HepG2 (cell line): ENCODE measurements at regions not wholly inside any gene's neighbourhood (a gene's known extent, or its start where the extent isn't known, plus 50 kb on each side); places are given as distances from the start of the nearest gene placed in this dataset.

ENCODE experiments used
- ATAC-seq: fragments of 200-7000 bp; cut with Tn5 transposase; 3 replicates; pipeline ENCODE4 v1.9.1; 2020; ENCODE audit warnings: mild to moderate bottlenecking, moderate library complexity
- BruUV-seq: library from RNA; stranded (reverse); fragments of 400-500 nt; replicated peaks from 2 replicates; lab custom pipeline; 2021; lab: Mats Ljungman, UMichigan
- CTCF ChIA-PET: fragments of 300-600 bp; formaldehyde crosslinking; extraction: SDS; loops from one replicate; lab custom pipeline; 2021; ENCODE audit warnings: low total read pairs, inconsistent platforms, low intra/inter-chr PET ratio; lab: Yijun Ruan, JAX
- POLR2A ChIA-PET: fragments of 350-600 bp; sonication (Branson Sonifier 250); formaldehyde crosslinking; loops from one replicate; lab custom pipeline; 2020; ENCODE audit warnings: antibody characterized with exemption, inconsistent platforms; lab: Yijun Ruan, JAX
- DNase-seq: peaks from one replicate; pipeline ENCODE4 v3.0.0-alpha.2; 2015; ENCODE audit warnings: low spot score
- FAIRE-seq: peaks from 3 replicates; lab custom pipeline; 2011; peaks lifted over from hg19 to GRCh38; lab: Jason Lieb, UNC
- H2AFZ ChIP-seq: one replicate; pipeline ENCODE4 v1.6.1; 2011; ENCODE audit warnings: low read length, inconsistent platforms
- H3K27ac ChIP-seq: fragments of 300-600 bp; 3 replicates; pipeline ENCODE4 v1.8.0; 2011; ENCODE audit warnings: mixed run types, mild to moderate bottlenecking, mixed read lengths, low read length, inconsistent platforms; ENCODE audit not compliant: insufficient read depth; ENCODE audit errors: extremely low read length
- H3K27me3 ChIP-seq, 2 experiments: fragments of 200-600 bp in 1 of 2; 2 replicates in 1 of 2; 3 replicates in 1 of 2; pipeline versions ENCODE4 v1.6.0 to v1.8.0; 2011; ENCODE audit warnings: low read length in 2 of 2, mild to moderate bottlenecking in 2 of 2, moderate library complexity in 2 of 2, inconsistent platforms in 1 of 2; ENCODE audit not compliant: insufficient read depth in 2 of 2, control insufficient read depth in 1 of 2
- H3K36me3 ChIP-seq, 2 experiments: fragments of 200-600 bp in 1 of 2; replicated peaks in 1 of 2; 2 replicates in 1 of 2; 3 replicates in 1 of 2; pipeline versions ENCODE4 v1.5.1 to v1.8.0; 2011; ENCODE audit warnings: low read length in 2 of 2, inconsistent platforms in 1 of 2; ENCODE audit not compliant: insufficient read depth in 2 of 2, control insufficient read depth in 1 of 2
- H3K4me1 ChIP-seq: 2 replicates; pipeline ENCODE4 v1.5.1; 2012; ENCODE audit warnings: low read length, inconsistent platforms; ENCODE audit not compliant: insufficient read depth
- H3K4me2 ChIP-seq: 2 replicates; pipeline ENCODE4 v1.6.0; 2011; ENCODE audit warnings: low read depth, low read length, inconsistent platforms
- H3K4me3 ChIP-seq, 3 experiments: fragments of 200-600 bp in 1 of 3; sonication (generic), shearing (Covaris generic) in 1 of 3; replicated peaks in 1 of 3; 2 replicates each; pipeline ENCODE4 v1.5.1; 2011 to 2016; ENCODE audit warnings: low read length in 3 of 3, inconsistent platforms in 2 of 3, low read depth in 2 of 3, mild to moderate bottlenecking in 2 of 3, control low read depth in 1 of 3, mixed read lengths in 1 of 3; ENCODE audit not compliant: insufficient read depth in 1 of 3
- H3K79me2 ChIP-seq: one replicate; pipeline ENCODE4 v1.6.1; 2011; ENCODE audit warnings: low read length, inconsistent platforms; ENCODE audit not compliant: insufficient read depth
- H3K9ac ChIP-seq: 2 replicates; pipeline ENCODE4 v1.6.0; 2011; ENCODE audit warnings: mild to moderate bottlenecking, low read depth, low read length, inconsistent platforms; ENCODE audit not compliant: insufficient read depth
- H3K9me3 ChIP-seq: 2 replicates; pipeline ENCODE4 v1.5.1; 2012; ENCODE audit warnings: mild to moderate bottlenecking, low read length
- H4K20me1 ChIP-seq: 2 replicates; pipeline ENCODE4 v1.6.0; 2011; ENCODE audit warnings: inconsistent platforms, mild to moderate bottlenecking, low read length, moderate library complexity; ENCODE audit not compliant: insufficient read depth
- EED ChIP-seq: sonication (generic); formaldehyde crosslinking; IDR thresholded peaks from 2 replicates; pipeline ENCODE4 v1.5.0; 2020; ENCODE audit warnings: mild to moderate bottlenecking, missing genetic modification reagents
- HDAC6 ChIP-seq: fragments of 200-600 bp; sonication (generic); IDR thresholded peaks from 2 replicates; pipeline ENCODE4 v1.7.0; 2017; ENCODE audit warnings: mild to moderate bottlenecking, antibody characterized with exemption, low read length, low read depth
- HNRNPL ChIP-seq: fragments of 200-400 bp; formaldehyde crosslinking; IDR thresholded peaks from 2 replicates; pipeline ENCODE4 v1.6.1; 2017; ENCODE audit warnings: mild to moderate bottlenecking, low read depth, low read length
- NFIB ChIP-seq: sonication (generic); formaldehyde crosslinking; IDR thresholded peaks from 2 replicates; pipeline ENCODE4 v1.9.0; 2021; ENCODE audit warnings: missing genetic modification reagents, mild to moderate bottlenecking, borderline replicate concordance
- RFXAP ChIP-seq: sonication (generic); formaldehyde crosslinking; IDR thresholded peaks from 2 replicates; pipeline ENCODE4 v1.4.0; 2020; ENCODE audit warnings: missing genetic modification reagents, borderline replicate concordance
- SALL2 ChIP-seq: sonication (generic); formaldehyde crosslinking; IDR thresholded peaks from 2 replicates; pipeline ENCODE4 v1.8.1; 2023; ENCODE audit warnings: mild to moderate bottlenecking, missing genetic modification reagents, inconsistent platforms
- ZNF101 ChIP-seq: sonication (generic); formaldehyde crosslinking; IDR thresholded peaks from 2 replicates; pipeline ENCODE4 v1.4.0; 2020; ENCODE audit warnings: mild to moderate bottlenecking, low read depth, missing genetic modification reagents, borderline replicate concordance
- ZNF317 ChIP-seq: sonication (generic); formaldehyde crosslinking; IDR thresholded peaks from 2 replicates; pipeline ENCODE4 v1.5.0; 2020; ENCODE audit warnings: mild to moderate bottlenecking, missing genetic modification reagents
- ZNF331 ChIP-seq: sonication (generic); formaldehyde crosslinking; IDR thresholded peaks from 2 replicates; pipeline ENCODE4 v1.4.0; 2020; ENCODE audit warnings: missing genetic modification reagents
- ZNF343 ChIP-seq: sonication (generic); formaldehyde crosslinking; IDR thresholded peaks from 2 replicates; pipeline ENCODE4 v1.4.0; 2020; ENCODE audit warnings: mild to moderate bottlenecking, missing genetic modification reagents
- ZNF670 ChIP-seq: sonication (generic); formaldehyde crosslinking; IDR thresholded peaks from 2 replicates; pipeline ENCODE4 v1.8.0; 2022; ENCODE audit warnings: mild to moderate bottlenecking, missing genetic modification reagents, borderline replicate concordance
- WGBS: methylation state at CpG from one replicate; pipeline ENCODE4 v1.1.6; 2017; ENCODE audit warnings: low lambda C conversion rate; 5-methylcytosine and 5-hydroxymethylcytosine counted together
- in situ Hi-C: cut with HindIII; loops from 2 replicates; pipeline ENCODE4 v1.10.0; 2017; ENCODE audit warnings: low pct_unique_long_range_greater_than_20kb; ENCODE audit not compliant: extremely low pct_ligation_motif_present
- intact Hi-C: fragments of 100-400 bp; cut with micrococcal nuclease; formaldehyde crosslinking; loops from one replicate; pipeline ENCODE4 v1.10.0; 2022; ENCODE audit not compliant: unreplicated experiment
- TF ChIP-seq, protein P1 (sequence below): sonication (generic); formaldehyde crosslinking; IDR thresholded peaks from 2 replicates; pipeline ENCODE4 v1.4.0; 2020; ENCODE audit warnings: mild to moderate bottlenecking, low read depth, missing genetic modification reagents
- TF ChIP-seq, protein P2 (sequence below): sonication (generic); formaldehyde crosslinking; IDR thresholded peaks from 2 replicates; pipeline ENCODE4 v1.5.1; 2020; ENCODE audit warnings: mild to moderate bottlenecking, missing genetic modification reagents, moderate library complexity
- TF ChIP-seq, protein P3 (sequence below): IDR thresholded peaks from 2 replicates; pipeline ENCODE4 v1.6.1; 2016; ENCODE audit warnings: mild to moderate bottlenecking, missing biosample characterization, missing genetic modification reagents
- TF ChIP-seq, protein P4 (sequence below): sonication (generic); formaldehyde crosslinking; IDR thresholded peaks from 2 replicates; pipeline ENCODE4 v1.8.0; 2023; ENCODE audit warnings: mild to moderate bottlenecking, missing genetic modification reagents
- TF ChIP-seq, protein P5 (sequence below), 2 experiments: sonication (generic) in 1 of 2; formaldehyde crosslinking in 1 of 2; IDR thresholded peaks; 2 replicates each; pipeline versions ENCODE4 v1.5.1 to v1.6.1; 2011 to 2020; ENCODE audit warnings: borderline replicate concordance in 1 of 2, low read depth in 1 of 2, low read length in 1 of 2, mild to moderate bottlenecking in 1 of 2, missing genetic modification reagents in 1 of 2, moderate library complexity in 1 of 2
- TF ChIP-seq, protein P6 (sequence below): sonication (generic); formaldehyde crosslinking; IDR thresholded peaks from 2 replicates; pipeline ENCODE4 v1.4.0; 2020; ENCODE audit warnings: mild to moderate bottlenecking, missing genetic modification reagents
- TF ChIP-seq, protein P7 (sequence below): sonication (generic); formaldehyde crosslinking; IDR thresholded peaks from 2 replicates; pipeline ENCODE4 v1.8.0; 2022; ENCODE audit warnings: mild to moderate bottlenecking, missing genetic modification reagents, moderate library complexity

DNA sequence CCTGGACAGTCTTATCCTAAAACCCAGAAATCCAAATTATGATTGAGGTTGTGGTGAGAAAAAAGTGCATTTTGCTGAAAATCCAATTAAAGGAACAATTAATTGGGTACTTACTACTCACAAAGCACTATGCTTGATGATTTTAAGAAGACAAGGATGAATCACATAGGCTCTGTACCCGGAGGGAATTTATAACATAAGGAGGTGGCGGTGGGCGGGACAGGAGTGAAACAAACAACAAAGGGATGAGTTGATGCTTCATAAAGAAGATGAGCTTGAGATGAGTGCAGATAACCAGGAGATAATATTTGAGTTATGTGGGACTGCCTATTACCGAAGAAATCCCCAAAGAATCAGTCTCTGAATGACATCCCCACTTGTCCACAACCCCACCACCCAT is 171.1 kb upstream of the FZD8 start:
- DNase-seq: no peak
- intact Hi-C loops (no loop called here), in situ Hi-C loops (no loop called here)
- WGBS: 26% methylated on average over 4 of the region's 4 CpGs
- H3K27me3 ChIP-seq: no peaks in the 10 kb centered on the region
- no peaks in the 10 kb centered on the region for H3K79me2 ChIP-seq
- H3K4me3 ChIP-seq: no peak overlapping the region
- H4K20me1 ChIP-seq: no peaks in the 10 kb centered on the region
- H3K9me3 ChIP-seq: no peaks in the 10 kb centered on the region
- no TSS peak for BruUV-seq
- no peak overlapping the region for H3K27ac ChIP-seq
- ChIA-PET CTCF (no interaction called here), POLR2A (no interaction called here)
- no peak for ATAC-seq
- H2AFZ ChIP-seq: no peak overlapping the region
- H3K9ac ChIP-seq: no peak overlapping the region
- no peak overlapping the region for H3K4me2 ChIP-seq
- H3K36me3 ChIP-seq: no peaks in the 10 kb centered on the region
- no peak for FAIRE-seq
- H3K4me1 ChIP-seq: no peaks in the 10 kb centered on the region
- TF ChIP-seq EED (CRISPR knock-in tag) (no peak), HNRNPL (no peak), HDAC6 (no peak), RFXAP (CRISPR knock-in tag) (no peak), ZNF670 (CRISPR knock-in tag) (no peak), NFIB (no peak), SALL2 (CRISPR knock-in tag) (no peak), ZNF331 (CRISPR knock-in tag) (no peak), ZNF317 (CRISPR knock-in tag) (no peak), ZNF343 (CRISPR knock-in tag) (no peak), ZNF101 (no peak)
- TF ChIP-seq, protein P1, sequence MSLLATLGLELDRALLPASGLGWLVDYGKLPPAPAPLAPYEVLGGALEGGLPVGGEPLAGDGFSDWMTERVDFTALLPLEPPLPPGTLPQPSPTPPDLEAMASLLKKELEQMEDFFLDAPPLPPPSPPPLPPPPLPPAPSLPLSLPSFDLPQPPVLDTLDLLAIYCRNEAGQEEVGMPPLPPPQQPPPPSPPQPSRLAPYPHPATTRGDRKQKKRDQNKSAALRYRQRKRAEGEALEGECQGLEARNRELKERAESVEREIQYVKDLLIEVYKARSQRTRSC (CRISPR knock-in tag): no peak
- TF ChIP-seq, protein P2, sequence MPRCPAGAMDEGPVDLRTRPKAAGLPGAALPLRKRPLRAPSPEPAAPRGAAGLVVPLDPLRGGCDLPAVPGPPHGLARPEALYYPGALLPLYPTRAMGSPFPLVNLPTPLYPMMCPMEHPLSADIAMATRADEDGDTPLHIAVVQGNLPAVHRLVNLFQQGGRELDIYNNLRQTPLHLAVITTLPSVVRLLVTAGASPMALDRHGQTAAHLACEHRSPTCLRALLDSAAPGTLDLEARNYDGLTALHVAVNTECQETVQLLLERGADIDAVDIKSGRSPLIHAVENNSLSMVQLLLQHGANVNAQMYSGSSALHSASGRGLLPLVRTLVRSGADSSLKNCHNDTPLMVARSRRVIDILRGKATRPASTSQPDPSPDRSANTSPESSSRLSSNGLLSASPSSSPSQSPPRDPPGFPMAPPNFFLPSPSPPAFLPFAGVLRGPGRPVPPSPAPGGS (CRISPR knock-in tag): no peak
- TF ChIP-seq, protein P3, sequence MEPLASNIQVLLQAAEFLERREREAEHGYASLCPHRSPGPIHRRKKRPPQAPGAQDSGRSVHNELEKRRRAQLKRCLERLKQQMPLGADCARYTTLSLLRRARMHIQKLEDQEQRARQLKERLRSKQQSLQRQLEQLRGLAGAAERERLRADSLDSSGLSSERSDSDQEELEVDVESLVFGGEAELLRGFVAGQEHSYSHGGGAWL (CRISPR knock-in tag): no peak
- TF ChIP-seq, protein P4, sequence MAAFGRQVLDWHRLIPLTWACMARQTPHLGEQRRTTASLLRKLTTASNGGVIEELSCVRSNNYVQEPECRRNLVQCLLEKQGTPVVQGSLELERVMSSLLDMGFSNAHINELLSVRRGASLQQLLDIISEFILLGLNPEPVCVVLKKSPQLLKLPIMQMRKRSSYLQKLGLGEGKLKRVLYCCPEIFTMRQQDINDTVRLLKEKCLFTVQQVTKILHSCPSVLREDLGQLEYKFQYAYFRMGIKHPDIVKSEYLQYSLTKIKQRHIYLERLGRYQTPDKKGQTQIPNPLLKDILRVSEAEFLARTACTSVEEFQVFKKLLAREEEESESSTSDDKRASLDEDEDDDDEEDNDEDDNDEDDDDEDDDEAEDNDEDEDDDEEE (CRISPR knock-in tag): no peak
- TF ChIP-seq, protein P5, sequence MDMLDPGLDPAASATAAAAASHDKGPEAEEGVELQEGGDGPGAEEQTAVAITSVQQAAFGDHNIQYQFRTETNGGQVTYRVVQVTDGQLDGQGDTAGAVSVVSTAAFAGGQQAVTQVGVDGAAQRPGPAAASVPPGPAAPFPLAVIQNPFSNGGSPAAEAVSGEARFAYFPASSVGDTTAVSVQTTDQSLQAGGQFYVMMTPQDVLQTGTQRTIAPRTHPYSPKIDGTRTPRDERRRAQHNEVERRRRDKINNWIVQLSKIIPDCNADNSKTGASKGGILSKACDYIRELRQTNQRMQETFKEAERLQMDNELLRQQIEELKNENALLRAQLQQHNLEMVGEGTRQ (IDR thresholded peaks at IDR 0.05; ENCODE audit: low read depth, low read length): no peak
- TF ChIP-seq, protein P5 (CRISPR knock-in tag; IDR thresholded peaks at IDR 0.05; ENCODE audit: borderline replicate concordance): no peak
- TF ChIP-seq, protein P6, sequence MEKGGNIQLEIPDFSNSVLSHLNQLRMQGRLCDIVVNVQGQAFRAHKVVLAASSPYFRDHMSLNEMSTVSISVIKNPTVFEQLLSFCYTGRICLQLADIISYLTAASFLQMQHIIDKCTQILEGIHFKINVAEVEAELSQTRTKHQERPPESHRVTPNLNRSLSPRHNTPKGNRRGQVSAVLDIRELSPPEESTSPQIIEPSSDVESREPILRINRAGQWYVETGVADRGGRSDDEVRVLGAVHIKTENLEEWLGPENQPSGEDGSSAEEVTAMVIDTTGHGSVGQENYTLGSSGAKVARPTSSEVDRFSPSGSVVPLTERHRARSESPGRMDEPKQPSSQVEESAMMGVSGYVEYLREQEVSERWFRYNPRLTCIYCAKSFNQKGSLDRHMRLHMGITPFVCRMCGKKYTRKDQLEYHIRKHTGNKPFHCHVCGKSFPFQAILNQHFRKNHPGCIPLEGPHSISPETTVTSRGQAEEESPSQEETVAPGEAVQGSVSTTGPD (CRISPR knock-in tag): no peak
- TF ChIP-seq, protein P7, sequence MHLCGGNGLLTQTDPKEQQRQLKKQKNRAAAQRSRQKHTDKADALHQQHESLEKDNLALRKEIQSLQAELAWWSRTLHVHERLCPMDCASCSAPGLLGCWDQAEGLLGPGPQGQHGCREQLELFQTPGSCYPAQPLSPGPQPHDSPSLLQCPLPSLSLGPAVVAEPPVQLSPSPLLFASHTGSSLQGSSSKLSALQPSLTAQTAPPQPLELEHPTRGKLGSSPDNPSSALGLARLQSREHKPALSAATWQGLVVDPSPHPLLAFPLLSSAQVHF: no peak
